ENCODE measurements at regions not wholly inside any gene's neighbourhood (a gene's known extent, or its start where the extent isn't known, plus 50 kb on each side); places are given as distances from the start of the nearest gene placed in this dataset.

DNA sequence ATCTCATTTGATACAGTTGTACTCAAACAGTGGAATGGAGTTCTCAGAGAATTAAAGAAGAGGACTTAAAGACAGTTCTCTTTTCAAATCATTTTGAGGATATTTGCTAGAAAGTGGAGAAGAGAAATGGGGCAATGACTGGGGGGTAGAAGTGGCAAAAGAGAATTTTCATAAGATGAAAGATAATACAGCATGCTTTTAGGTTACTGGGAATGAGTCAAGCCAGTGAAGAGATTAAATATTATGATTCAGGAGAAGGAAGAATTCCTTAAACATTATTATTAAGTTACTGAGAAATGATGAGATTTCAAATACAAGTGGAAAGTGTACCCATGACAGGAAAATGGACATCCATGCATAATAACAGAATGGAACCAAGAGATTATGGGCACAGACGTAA is 219.0 kb upstream of the DKK2 start:
- intact Hi-C loops (cut with micrococcal nuclease) (no loop called here), dilution Hi-C loops (cut with MboI; ENCODE audit: extremely low pct_ligation_motif_present, low sequenced_read_pairs) (no loop called here)
- H3K9ac ChIP-seq (replicated peaks; ENCODE audit: extremely low read depth, insufficient read depth, low read length): no peak overlapping the region
- no peak for TF ChIP-seq CTCF (IDR thresholded peaks at IDR 0.05; ENCODE audit: extremely low read depth in 1 of 2, insufficient read depth in 1 of 2, low read depth in 1 of 2, low read length in 2 of 2)
- TF ChIP-seq GATA2 (IDR thresholded peaks at IDR 0.05; ENCODE audit: insufficient read depth, insufficient read length, low read depth, low read length): no peak
- TF ChIP-seq POLR2AphosphoS5 (IDR thresholded peaks at IDR 0.05; ENCODE audit: insufficient read depth, low read depth, low read length): no peak
- no peak for TF ChIP-seq POLR2A (IDR thresholded peaks at IDR 0.05; ENCODE audit: low read depth, low read length)
- TF ChIP-seq FOS (IDR thresholded peaks at IDR 0.05; ENCODE audit: borderline replicate concordance, insufficient read depth, low read length): no peak
- TF ChIP-seq MAX (IDR thresholded peaks at IDR 0.05; ENCODE audit: insufficient read depth, insufficient read length): no peak
- no peak for TF ChIP-seq EZH2 (IDR thresholded peaks at IDR 0.05; ENCODE audit: borderline replicate concordance, low read depth, low read length, severe bottlenecking)
- TF ChIP-seq MYC (IDR thresholded peaks at IDR 0.05; ENCODE audit: low read depth, low read length): no peak
- TF ChIP-seq JUN (IDR thresholded peaks at IDR 0.05; ENCODE audit: borderline replicate concordance, insufficient read depth, insufficient read length, low read depth): no peak
- no peaks in the 10 kb centered on the region for H3K79me2 ChIP-seq (ENCODE audit: control insufficient read depth, insufficient read depth, low read length)
- no peaks in the 10 kb centered on the region for H3K4me1 ChIP-seq (ENCODE audit: control insufficient read depth, extremely low read depth, insufficient read depth, low read length)
- H3K27ac ChIP-seq (ENCODE audit: insufficient read depth, low read depth, low read length): no peak overlapping the region
- CTCF ChIA-PET: no interaction called here
- H3K9me3 ChIP-seq (replicated peaks; ENCODE audit: control insufficient read depth, insufficient read depth, low read length): no peaks in the 10 kb centered on the region
- H4K20me1 ChIP-seq (replicated peaks; ENCODE audit: control insufficient read depth, extremely low read depth, insufficient read depth, low read length): no peaks in the 10 kb centered on the region
- no peak overlapping the region for H3K4me3 ChIP-seq (replicated peaks in 1 of 3; ENCODE audit: insufficient read depth in 1 of 3, low read depth in 1 of 3, low read length in 3 of 3)
- DNase-seq (ENCODE audit: low read depth, low spot score) (no peak), FAIRE-seq (no peak)
- H3K9me1 ChIP-seq (replicated peaks; ENCODE audit: control insufficient read depth, extremely low read depth, insufficient read depth, low read length): no peaks in the 10 kb centered on the region
- H3K36me3 ChIP-seq (ENCODE audit: control insufficient read depth in 2 of 2, extremely low read depth in 1 of 2, insufficient read depth in 2 of 2, low read length in 2 of 2): no peaks in the 10 kb centered on the region
- no TSS peak for BruUV-seq (replicated peaks)
- no peaks in the 10 kb centered on the region for H3K27me3 ChIP-seq (ENCODE audit: control insufficient read depth in 2 of 2, insufficient read depth in 2 of 2, low read length in 2 of 2)
- H2AFZ ChIP-seq (ENCODE audit: low read depth, low read length): no peak overlapping the region
- no peak overlapping the region for H3K4me2 ChIP-seq (ENCODE audit: insufficient read depth, low read length)
- POLR2A ChIA-PET: no interaction called here
